GM21515 (cell line): ENCODE measurements at regions not wholly inside any gene's neighbourhood (a gene's known extent, or its start where the extent isn't known, plus 50 kb on each side); places are given as distances from the start of the nearest gene placed in this dataset.
A peak's percentile ranks its signal among the peaks of the same experiment; 100 is the strongest.
"Not testable (repeated sequence)": the region's sequence is repeated elsewhere in the genome, so short reads cannot be mapped to it uniquely, and the experiment has no call there.

Source experiments
- ATAC-seq: cut with Tn5 transposase; IDR thresholded peaks from one replicate; pipeline ENCODE4 v1.9.1; 2021; ENCODE audit not compliant: unreplicated experiment

- no peak for ATAC-seq
Observed at GRCh38 chr4:184335520-184335919, 117.8 kb upstream of the ENPP6 start.

- ATAC-seq = not testable (repeated sequence)
Observed at GRCh38 chr4:184333446-184333845, 115.8 kb upstream of the ENPP6 start.

- no peak for ATAC-seq
Observed at GRCh38 chr4:184331268-184331995, 113.8 kb upstream of the ENPP6 start.

GRCh38 chr4:184330517-184331094 lies 112.9 kb upstream of the ENPP6 start:
- ATAC-seq = not testable (repeated sequence)

GRCh38 chr4:184329659-184330400 lies 112.2 kb upstream of the ENPP6 start:
- ATAC-seq = peak; percentile 49

GRCh38 chr4:184329235-184329634 lies 111.6 kb upstream of the ENPP6 start:
- ATAC-seq = no peak

GRCh38 chr4:184328022-184328736 lies 110.5 kb upstream of the ENPP6 start:
- ATAC-seq = peak; percentile 70

GRCh38 chr4:184324939-184325477 lies 107.3 kb upstream of the ENPP6 start:
- no peak for ATAC-seq

- no peak for ATAC-seq
Observed at GRCh38 chr4:184322328-184323025, 104.8 kb upstream of the ENPP6 start.

- ATAC-seq = no peak
Observed at GRCh38 chr4:184320631-184321030, 103.0 kb upstream of the ENPP6 start.

GRCh38 chr4:184318852-184319251 lies 101.2 kb upstream of the ENPP6 start:
- ATAC-seq = no peak

GRCh38 chr4:184317234-184317918 lies 99.7 kb upstream of the ENPP6 start:
- no peak for ATAC-seq

GRCh38 chr4:184316821-184317220 lies 99.1 kb upstream of the ENPP6 start:
- ATAC-seq = no peak

- no peak for ATAC-seq
Observed at GRCh38 chr4:184315675-184316359, 98.1 kb upstream of the ENPP6 start.

GRCh38 chr4:184313702-184314659 lies 96.3 kb upstream of the ENPP6 start:
- ATAC-seq = peak; percentile 63

GRCh38 chr4:184313058-184313581 lies 95.4 kb upstream of the ENPP6 start:
- ATAC-seq = no peak

- ATAC-seq = no peak
Observed at GRCh38 chr4:184312126-184312525, 94.5 kb upstream of the ENPP6 start.
